ENCODE measurements at regions not wholly inside any gene's neighbourhood (a gene's known extent, or its start where the extent isn't known, plus 50 kb on each side); places are given as distances from the start of the nearest gene placed in this dataset.

DNA sequence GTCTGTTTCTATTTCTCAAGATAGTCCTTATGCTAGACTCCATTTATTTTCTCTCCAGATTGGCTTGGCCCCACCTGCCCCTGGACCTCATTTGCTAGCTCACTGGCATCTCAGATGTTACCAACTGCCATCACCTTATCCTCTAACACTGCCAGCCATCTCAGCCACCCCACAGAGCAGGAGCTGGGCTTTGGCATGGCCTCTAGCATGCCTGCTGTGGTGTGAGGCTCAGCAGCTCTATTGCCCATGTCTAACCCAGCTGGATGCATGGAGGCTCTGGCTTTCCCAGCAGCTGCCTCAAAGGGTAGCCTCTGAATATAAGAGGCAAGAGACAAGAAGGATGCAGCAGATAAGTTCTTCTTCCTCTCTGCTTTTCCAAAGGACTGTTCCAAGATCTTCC is 373.4 kb downstream of the TNS1 start:
- H3K36me3 ChIP-seq (ENCODE audit: control insufficient read depth in 1 of 2, insufficient read depth in 2 of 2, low read length in 1 of 2), result no peaks in the 10 kb centered on the region
- DNase-seq (no peak), ATAC-seq (ENCODE audit: low FRiP score) (no peak)
- H3K9me3 ChIP-seq (ENCODE audit: control insufficient read depth, low read length), result no peaks in the 10 kb centered on the region
- H3K4me1 ChIP-seq (ENCODE audit: control insufficient read depth in 1 of 2, insufficient read depth in 2 of 2, low read length in 2 of 2), result peaks cover 0 to 2% of the 10 kb centered on the region in 2 donors
- no peaks in the 10 kb centered on the region for H3K27me3 ChIP-seq (ENCODE audit: control insufficient read depth in 1 of 2, insufficient read depth in 2 of 2, low read length in 1 of 2)
- H3K27ac ChIP-seq (ENCODE audit: low read depth in 1 of 2, low read length in 2 of 2), result no peak overlapping the region
- intact Hi-C loops (cut with DNase I), result no loop called here
- H3K4me3 ChIP-seq (ENCODE audit: low read length in 2 of 2), result no peak overlapping the region

DNA sequence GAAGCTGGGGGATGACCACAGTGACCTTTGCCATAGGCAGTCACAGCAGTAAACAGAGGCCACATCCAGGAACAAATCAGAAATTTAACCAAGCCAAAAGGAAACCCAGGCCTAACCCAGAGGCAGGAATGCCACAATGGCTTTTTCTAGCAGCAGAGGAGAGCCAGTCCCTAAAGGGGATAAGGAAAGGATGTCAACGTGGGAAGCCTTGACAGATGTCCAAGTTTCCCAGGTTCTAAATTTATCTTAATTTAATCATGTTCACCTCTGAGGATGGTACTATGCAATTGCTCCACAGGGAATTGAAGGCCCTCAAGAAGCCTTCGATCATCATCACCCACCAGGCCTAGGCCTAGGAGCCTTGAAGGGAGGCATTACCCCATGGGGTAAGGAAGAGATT is 374.7 kb downstream of the TNS1 start:
- H3K4me1 ChIP-seq (ENCODE audit: control insufficient read depth in 1 of 2, insufficient read depth in 2 of 2, low read length in 2 of 2), result peaks cover 0 to 2% of the 10 kb centered on the region in 2 donors
- ATAC-seq (ENCODE audit: low FRiP score), result no peak
- 53 to 54% methylated on average over 2 of the region's 2 CpGs for WGBS, 2 donors

GRCh38 chr2:217626926-217627325 is 375.9 kb downstream of the TNS1 start:
- 97 to 98% methylated on average over 5 of the region's 5 CpGs for WGBS, 2 donors
- Histone ChIP-seq H3K27ac (ENCODE audit: low read depth in 1 of 2, low read length in 2 of 2) (no peak overlapping the region), H3K9me3 (ENCODE audit: control insufficient read depth, low read length) (no peaks in the 10 kb centered on the region), H3K4me1 (ENCODE audit: control insufficient read depth in 1 of 2, insufficient read depth in 2 of 2, low read length in 2 of 2) (peaks cover 0 to 2% of the 10 kb centered on the region in 2 donors), H3K4me3 (ENCODE audit: low read length in 2 of 2) (no peak overlapping the region), H3K27me3 (ENCODE audit: control insufficient read depth in 1 of 2, insufficient read depth in 2 of 2, low read length in 1 of 2) (no peaks in the 10 kb centered on the region), H3K36me3 (ENCODE audit: control insufficient read depth in 1 of 2, insufficient read depth in 2 of 2, low read length in 1 of 2) (peaks cover 0 to 2% of the 10 kb centered on the region in 2 donors)
- DNase-seq (no peak), ATAC-seq (ENCODE audit: low FRiP score) (no peak)
- intact Hi-C loops (cut with DNase I), result no loop called here

More for the DNA sequence above, 374.7 kb downstream of the TNS1 start:
- intact Hi-C loops (cut with DNase I), result no loop called here
- Histone ChIP-seq H3K36me3 (ENCODE audit: control insufficient read depth in 1 of 2, insufficient read depth in 2 of 2, low read length in 1 of 2) (peaks cover 0 to 2% of the 10 kb centered on the region in 2 donors), H3K9me3 (ENCODE audit: control insufficient read depth, low read length) (no peaks in the 10 kb centered on the region), H3K27me3 (ENCODE audit: control insufficient read depth in 1 of 2, insufficient read depth in 2 of 2, low read length in 1 of 2) (no peaks in the 10 kb centered on the region), H3K4me3 (ENCODE audit: low read length in 2 of 2) (no peak overlapping the region), H3K27ac (ENCODE audit: low read depth in 1 of 2, low read length in 2 of 2) (peak overlapping the region in 1 of 2 donors; percentile 6)
- no peak for DNase-seq

DNA sequence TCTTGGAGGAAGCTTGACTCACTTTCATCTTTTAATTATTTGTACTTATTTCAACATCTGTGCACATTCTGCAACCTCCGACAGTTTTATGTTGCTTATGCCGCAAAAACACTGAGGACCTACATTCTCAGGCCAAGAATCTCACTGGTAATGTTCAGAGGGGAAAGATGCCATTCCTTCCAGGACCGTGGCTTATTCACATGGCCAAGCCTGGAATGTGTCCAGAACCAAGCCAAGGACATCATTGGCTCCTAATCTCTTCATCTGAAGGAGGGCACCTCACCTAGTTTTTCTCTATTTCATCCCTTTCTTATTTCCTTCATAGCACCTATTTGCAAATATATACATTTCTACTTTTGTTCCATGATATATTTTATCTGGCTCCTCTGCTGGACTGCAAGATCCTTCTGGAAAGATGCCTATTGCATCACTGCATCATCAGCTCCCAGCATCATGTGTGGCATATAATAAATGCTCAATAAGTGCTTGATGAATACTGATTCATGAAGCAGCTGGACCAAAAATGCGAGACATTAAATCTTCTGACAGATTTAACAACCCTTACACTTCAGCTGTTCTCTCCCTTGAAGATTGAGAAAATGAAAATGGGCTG is 377.1 kb downstream of the TNS1 start:
- ATAC-seq (ENCODE audit: low FRiP score), result no peak
- H3K27ac ChIP-seq (ENCODE audit: low read depth in 1 of 2, low read length in 2 of 2), result no peak overlapping the region

DNA sequence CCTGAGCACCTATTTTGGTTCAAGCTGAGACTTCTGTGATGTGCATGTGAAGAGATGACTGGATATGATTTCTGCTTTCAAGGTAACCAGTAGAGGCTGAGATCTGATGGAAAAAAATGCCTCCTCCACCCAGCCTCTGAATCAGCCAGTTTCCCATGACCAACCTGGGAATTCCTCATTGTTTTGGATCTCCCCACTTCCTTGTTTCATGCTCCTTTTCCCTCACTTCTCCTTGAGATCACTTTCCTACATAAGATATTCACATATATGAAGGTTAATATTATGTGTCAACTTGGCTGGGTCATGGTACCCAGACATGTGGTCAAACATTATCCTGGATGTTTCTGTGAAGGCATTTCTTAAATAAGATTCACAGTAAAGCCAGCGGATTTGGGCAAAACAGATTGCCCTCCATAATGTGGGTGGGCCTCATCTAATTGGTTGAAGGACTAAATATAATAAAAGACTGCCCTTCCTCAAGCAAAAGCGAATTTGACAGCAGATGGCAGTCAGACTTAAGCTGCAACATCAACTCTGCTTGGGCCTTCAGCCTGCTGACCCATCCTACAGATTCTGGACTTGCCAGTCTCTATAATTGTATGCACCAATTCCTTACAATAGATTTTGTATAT is 379.4 kb downstream of the TNS1 start:
- no peak overlapping the region for H3K4me3 ChIP-seq (ENCODE audit: low read length in 2 of 2)
- intact Hi-C loops (cut with DNase I), result no loop called here
- H3K9me3 ChIP-seq (ENCODE audit: control insufficient read depth, low read length), result no peaks in the 10 kb centered on the region
- no peaks in the 10 kb centered on the region for H3K27me3 ChIP-seq (ENCODE audit: control insufficient read depth in 1 of 2, insufficient read depth in 2 of 2, low read length in 1 of 2)
- H3K4me1 ChIP-seq (ENCODE audit: control insufficient read depth in 1 of 2, insufficient read depth in 2 of 2, low read length in 2 of 2), result peaks cover 0 to 2% of the 10 kb centered on the region in 2 donors
- WGBS, 2 donors, result 94 to 96% methylated on average over 2 of the region's 2 CpGs
- H3K27ac ChIP-seq (ENCODE audit: low read depth in 1 of 2, low read length in 2 of 2), result no peak overlapping the region
- DNase-seq (no peak), ATAC-seq (ENCODE audit: low FRiP score) (no peak)
- H3K36me3 ChIP-seq (ENCODE audit: control insufficient read depth in 1 of 2, insufficient read depth in 2 of 2, low read length in 1 of 2), result peaks cover 0 to 2% of the 10 kb centered on the region in 2 donors

More for the DNA sequence above, 377.1 kb downstream of the TNS1 start:
- Histone ChIP-seq H3K9me3 (ENCODE audit: control insufficient read depth, low read length) (no peaks in the 10 kb centered on the region), H3K36me3 (ENCODE audit: control insufficient read depth in 1 of 2, insufficient read depth in 2 of 2, low read length in 1 of 2) (peaks cover 0 to 2% of the 10 kb centered on the region in 2 donors), H3K4me1 (ENCODE audit: control insufficient read depth in 1 of 2, insufficient read depth in 2 of 2, low read length in 2 of 2) (peaks cover 0 to 2% of the 10 kb centered on the region in 2 donors), H3K27me3 (ENCODE audit: control insufficient read depth in 1 of 2, insufficient read depth in 2 of 2, low read length in 1 of 2) (no peaks in the 10 kb centered on the region), H3K4me3 (ENCODE audit: low read length in 2 of 2) (no peak overlapping the region)
- intact Hi-C loops (cut with DNase I), result no loop called here
- 29 to 32% methylated on average over 4 of the region's 4 CpGs for WGBS, 2 donors
- DNase-seq, result no peak

DNA sequence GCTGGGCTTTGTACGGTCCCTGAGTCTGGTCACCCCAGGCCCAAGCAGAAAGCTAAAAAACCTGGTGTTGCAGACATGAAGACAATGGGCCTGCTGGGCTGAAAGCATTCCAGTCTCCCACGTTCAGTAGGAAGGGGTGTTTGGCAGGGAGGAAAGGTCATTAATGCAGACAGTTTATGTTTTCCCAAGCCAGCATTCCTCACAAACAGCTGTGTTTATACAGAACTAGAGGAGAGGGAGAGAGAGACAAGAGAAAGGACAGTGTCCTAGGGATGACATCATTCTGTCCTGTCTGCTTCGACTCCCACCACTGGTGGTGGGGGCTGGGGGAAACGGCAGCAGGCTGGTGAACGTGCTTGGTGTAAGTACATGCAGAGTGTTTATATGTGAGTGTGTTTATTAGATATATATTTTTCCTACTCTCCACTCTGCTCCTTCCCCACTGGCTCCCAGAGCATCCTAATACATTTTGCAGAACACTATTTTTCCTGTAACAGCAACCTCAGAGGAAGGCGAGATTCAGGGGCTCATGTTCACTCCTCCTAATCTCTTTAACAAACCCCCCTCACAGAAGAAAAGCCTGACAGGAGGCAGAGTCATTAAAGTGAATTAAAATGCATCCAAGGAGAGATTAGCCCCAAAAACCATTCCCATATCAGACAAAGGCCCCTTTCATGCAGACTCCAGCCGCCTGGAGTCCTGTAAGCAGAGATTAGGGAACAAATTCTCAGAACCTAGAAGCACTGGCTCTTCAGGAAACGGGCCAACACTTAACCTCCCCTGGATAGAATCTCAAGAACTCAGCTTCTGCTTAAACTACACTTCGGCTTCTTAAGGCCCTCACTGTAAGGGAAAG is 380.4 kb downstream of the TNS1 start:
- Histone ChIP-seq H3K27me3 (ENCODE audit: control insufficient read depth in 1 of 2, insufficient read depth in 2 of 2, low read length in 1 of 2) (no peaks in the 10 kb centered on the region), H3K36me3 (ENCODE audit: control insufficient read depth in 1 of 2, insufficient read depth in 2 of 2, low read length in 1 of 2) (peaks cover 0 to 2% of the 10 kb centered on the region in 2 donors), H3K9me3 (ENCODE audit: control insufficient read depth, low read length) (no peaks in the 10 kb centered on the region), H3K27ac (ENCODE audit: low read depth in 1 of 2, low read length in 2 of 2) (no peak overlapping the region), H3K4me3 (ENCODE audit: low read length in 2 of 2) (no peak overlapping the region), H3K4me1 (ENCODE audit: control insufficient read depth in 1 of 2, insufficient read depth in 2 of 2, low read length in 2 of 2) (peaks cover 0 to 2% of the 10 kb centered on the region in 2 donors)
- ATAC-seq (ENCODE audit: low FRiP score) (no peak), DNase-seq (no peak)
- intact Hi-C loops (cut with DNase I), result no loop called here
- 63 to 68% methylated on average over 9 of the region's 9 CpGs for WGBS, 2 donors

- Histone ChIP-seq H3K36me3 (ENCODE audit: control insufficient read depth in 1 of 2, insufficient read depth in 2 of 2, low read length in 1 of 2) (peaks cover 0 to 2% of the 10 kb centered on the region in 2 donors), H3K9me3 (ENCODE audit: control insufficient read depth, low read length) (no peaks in the 10 kb centered on the region), H3K27me3 (ENCODE audit: control insufficient read depth in 1 of 2, insufficient read depth in 2 of 2, low read length in 1 of 2) (no peaks in the 10 kb centered on the region), H3K4me1 (ENCODE audit: control insufficient read depth in 1 of 2, insufficient read depth in 2 of 2, low read length in 2 of 2) (peaks cover 0 to 2% of the 10 kb centered on the region in 2 donors), H3K4me3 (ENCODE audit: low read length in 2 of 2) (no peak overlapping the region), H3K27ac (ENCODE audit: low read depth in 1 of 2, low read length in 2 of 2) (no peak overlapping the region)
- DNase-seq (no peak), ATAC-seq (ENCODE audit: low FRiP score) (no peak)
- intact Hi-C loops (cut with DNase I), result no loop called here
- 87 to 89% methylated on average over 2 of the region's 2 CpGs for WGBS, 2 donors
Observed at GRCh38 chr2:217621391-217621801, 381.4 kb downstream of the TNS1 start.

GRCh38 chr2:217618744-217619143 is 384.1 kb downstream of the TNS1 start:
- 96 to 99% methylated on average over 2 of the region's 2 CpGs for WGBS, 2 donors
- intact Hi-C loops (cut with DNase I), result no loop called here
- no peak for ATAC-seq (ENCODE audit: low FRiP score)

More at GRCh38 chr2:217618744-217619143, 384.1 kb downstream of the TNS1 start:
- no peaks in the 10 kb centered on the region for H3K4me1 ChIP-seq (ENCODE audit: control insufficient read depth in 1 of 2, insufficient read depth in 2 of 2, low read length in 2 of 2)
- no peak for DNase-seq
- no peak overlapping the region for H3K27ac ChIP-seq (ENCODE audit: low read depth in 1 of 2, low read length in 2 of 2)
- H3K27me3 ChIP-seq (ENCODE audit: control insufficient read depth in 1 of 2, insufficient read depth in 2 of 2, low read length in 1 of 2), result no peaks in the 10 kb centered on the region
- H3K36me3 ChIP-seq (ENCODE audit: control insufficient read depth in 1 of 2, insufficient read depth in 2 of 2, low read length in 1 of 2), result peaks cover 0 to 2% of the 10 kb centered on the region in 2 donors
- no peak overlapping the region for H3K4me3 ChIP-seq (ENCODE audit: low read length in 2 of 2)
- no peaks in the 10 kb centered on the region for H3K9me3 ChIP-seq (ENCODE audit: control insufficient read depth, low read length)

All from aorta (tissue), 5 donors.